B cell (primary cell): ENCODE measurements at regions not wholly inside any gene's neighbourhood (a gene's known extent, or its start where the extent isn't known, plus 50 kb on each side); places are given as distances from the start of the nearest gene placed in this dataset.

Experiments
- ATAC-seq: fragments of 200-7000 bp; cut with Tn5 transposase; one replicate; pipeline ENCODE4 v1.10.0; 2021; ENCODE audit warnings: low read depth, mild to moderate bottlenecking, moderate number of reproducible peaks, moderate library complexity
- CTCF ChIA-PET: fragments of 350-600 bp; sonication (Branson Sonifier 250); formaldehyde crosslinking; loops from one replicate; lab custom pipeline; 2021; ENCODE audit warnings: antibody characterized with exemption, inconsistent platforms; lab: Charles Lee
- POLR2A ChIA-PET: fragments of 350-600 bp; sonication (Branson Sonifier 250); formaldehyde crosslinking; loops from one replicate; lab custom pipeline; 2021; ENCODE audit warnings: antibody characterized with exemption; lab: Charles Lee
- DNase-seq: peaks from one replicate; pipeline ENCODE4 v3.0.0; 2013
- H2AFZ ChIP-seq: 2 replicates; pipeline ENCODE4 v1.6.1; 2012; ENCODE audit warnings: mild to moderate bottlenecking, low read depth, low read length; ENCODE audit not compliant: insufficient read depth, poor library complexity, severe bottlenecking
- H3K27ac ChIP-seq, 2 donors: 1 replicate in 1 of 2; 2 replicates in 1 of 2; pipeline ENCODE4 v1.5.1; 2012 to 2013; ENCODE audit warnings: low read length in 2 of 2, mild to moderate bottlenecking in 2 of 2, moderate library complexity in 1 of 2
- H3K27me3 ChIP-seq, 4 experiments: fragments of 200-600 bp in 1 of 4; sonication (generic) in 1 of 4; replicated peaks in 1 of 4; 1 replicate in 2 of 4; 2 replicates in 2 of 4; pipeline versions ENCODE4 v1.6.1 to v1.7.0; 2013 to 2016; ENCODE audit warnings: low read length in 3 of 4, mild to moderate bottlenecking in 2 of 4, mixed read lengths in 1 of 4, moderate library complexity in 1 of 4; ENCODE audit not compliant: insufficient read depth in 4 of 4, control insufficient read depth in 3 of 4; ENCODE audit errors: control extremely low read depth in 1 of 4
- H3K36me3 ChIP-seq, 2 experiments: replicated peaks in 1 of 2; 1 replicate in 1 of 2; 2 replicates in 1 of 2; pipeline versions ENCODE4 v1.6.1 to v1.7.1; 2013; ENCODE audit warnings: low read length in 1 of 2; ENCODE audit not compliant: insufficient read depth in 2 of 2, control insufficient read depth in 1 of 2; ENCODE audit errors: control extremely low read depth in 1 of 2, extremely low read depth in 1 of 2
- H3K4me1 ChIP-seq, 2 donors: fragments of 200-600 bp in 1 of 2; sonication (generic) in 1 of 2; 1 replicate in 1 of 2; 2 replicates in 1 of 2; pipeline versions ENCODE4 v1.5.1 to v1.6.1; 2013 to 2017; ENCODE audit warnings: low read length in 2 of 2; ENCODE audit not compliant: control insufficient read depth in 2 of 2, insufficient read depth in 2 of 2
- H3K4me2 ChIP-seq: replicated peaks from 2 replicates; pipeline ENCODE3; 2012; ENCODE audit warnings: mild to moderate bottlenecking, low read depth, low read length; ENCODE audit not compliant: poor library complexity, severe bottlenecking
- H3K4me3 ChIP-seq, 5 experiments: fragments of 200-600 bp in 1 of 5; sonication (generic) in 1 of 5; 1 replicate in 3 of 5; 2 replicates in 2 of 5; pipeline versions ENCODE4 v1.5.1 to v1.7.0; 2011 to 2016; ENCODE audit warnings: low read length in 4 of 5, mild to moderate bottlenecking in 4 of 5, low read depth in 2 of 5, control low read depth in 1 of 5, moderate library complexity in 1 of 5; ENCODE audit not compliant: insufficient read depth in 1 of 5; ENCODE audit errors: control extremely low read depth in 1 of 5, extremely low read depth in 1 of 5
- H3K79me2 ChIP-seq: fragments of 200-600 bp; sonication (generic); one replicate; pipeline ENCODE4 v1.6.0; 2016; ENCODE audit warnings: low read length; ENCODE audit not compliant: control insufficient read depth, insufficient read depth
- H3K9ac ChIP-seq: fragments of 200-600 bp; sonication (generic); 2 replicates; pipeline ENCODE4 v1.6.1; 2017; ENCODE audit warnings: mild to moderate bottlenecking, low read length, moderate library complexity
- H3K9me3 ChIP-seq, 3 donors: one replicate each; pipeline versions ENCODE4 v1.6.1 to v1.7.1; 2013; ENCODE audit warnings: low read length in 2 of 3; ENCODE audit not compliant: control insufficient read depth in 2 of 3, insufficient read depth in 1 of 3; ENCODE audit errors: control extremely low read depth in 1 of 3
- H4K20me1 ChIP-seq: 2 replicates; pipeline ENCODE4 v1.6.0; 2012; ENCODE audit warnings: mild to moderate bottlenecking, low read length; ENCODE audit not compliant: insufficient read depth, control insufficient read depth, poor library complexity, severe bottlenecking
- H3K27ac Mint-ChIP-seq: one replicate; pipeline ENCODE4 v1.8.0; 2021; ENCODE audit warnings: mixed read lengths
- H3K27me3 Mint-ChIP-seq: one replicate; pipeline ENCODE4 v1.8.0; 2021; ENCODE audit warnings: mixed read lengths
- H3K4me1 Mint-ChIP-seq: one replicate; pipeline ENCODE4 v1.8.0; 2021; ENCODE audit warnings: mixed read lengths
- H3K4me3 Mint-ChIP-seq: one replicate; pipeline ENCODE4 v1.8.0; 2021; ENCODE audit warnings: mixed read lengths
- H3K9me3 Mint-ChIP-seq: one replicate; pipeline ENCODE4 v1.8.0; 2022; ENCODE audit warnings: mixed read lengths; ENCODE audit not compliant: insufficient read depth
- CTCF ChIP-seq: fragments of 200-600 bp; IDR thresholded peaks from one replicate; pipeline ENCODE4 v1.8.0; 2022; ENCODE audit warnings: antibody characterized with exemption, mild to moderate bottlenecking
- EZH2 ChIP-seq: IDR thresholded peaks from 2 replicates; pipeline ENCODE4 v1.6.1; 2012; ENCODE audit warnings: borderline replicate concordance, low read depth, mild to moderate bottlenecking, moderate library complexity, low read length; ENCODE audit not compliant: insufficient read depth, poor library complexity, severe bottlenecking
- WGBS: methylation state at CpG from one replicate; pipeline ENCODE4 v1.1.5; 2013; ENCODE audit warnings: missing lambda C conversion rate; ENCODE audit not compliant: insufficient coverage; 5-methylcytosine and 5-hydroxymethylcytosine counted together
- intact Hi-C: fragments of 100-400 bp; cut with micrococcal nuclease; formaldehyde crosslinking; loops from one replicate; pipeline ENCODE4 v1.10.0; 2022

GRCh38 chr16:77500286-77500598 lies 65.4 kb upstream of the ADAMTS18 start:
- Mint-ChIP-seq H3K9me3 (peaks cover 3% of the 10 kb centered on the region), H3K4me1 (no peaks in the 10 kb centered on the region), H3K27me3 (peaks cover 5% of the 10 kb centered on the region), H3K27ac (no peak overlapping the region), H3K4me3 (no peak overlapping the region)
- Histone ChIP-seq H3K4me3 (no peak overlapping the region), H3K9ac (no peak overlapping the region), H3K36me3 (no peaks in the 10 kb centered on the region), H3K27me3 (no peaks in the 10 kb centered on the region), H3K9me3 (no peaks in the 10 kb centered on the region), H3K27ac (no peak overlapping the region), H3K79me2 (no peaks in the 10 kb centered on the region), H4K20me1 (no peaks in the 10 kb centered on the region), H3K4me1 (no peaks in the 10 kb centered on the region), H2AFZ (no peak overlapping the region), H3K4me2 (no peak overlapping the region)
- no CpG with 5 or more reads among the region's 1 CpG for WGBS
- intact Hi-C loops = no loop called here
- no peak for DNase-seq
- ChIA-PET CTCF (no interaction called here), POLR2A (no interaction called here)
- no peak for ATAC-seq
- TF ChIP-seq CTCF = no peak
- no peak for TF ChIP-seq EZH2

- ChIA-PET CTCF (no interaction called here), POLR2A (no interaction called here)
- TF ChIP-seq EZH2 (no peak), CTCF (no peak)
- no peak for ATAC-seq
- Mint-ChIP-seq H3K27ac (no peak overlapping the region), H3K9me3 (peaks cover 3% of the 10 kb centered on the region), H3K27me3 (peaks cover 5% of the 10 kb centered on the region), H3K4me3 (no peak overlapping the region), H3K4me1 (no peaks in the 10 kb centered on the region)
- DNase-seq = no peak
- 100% methylated on average over 2 of the region's 7 CpGs for WGBS
- no peak overlapping the region for H3K4me2 ChIP-seq
- no peaks in the 10 kb centered on the region for H3K27me3 ChIP-seq
- H3K4me1 ChIP-seq = no peaks in the 10 kb centered on the region
- no peak overlapping the region for H2AFZ ChIP-seq
- no peaks in the 10 kb centered on the region for H3K9me3 ChIP-seq
- H3K79me2 ChIP-seq = no peaks in the 10 kb centered on the region
- no peaks in the 10 kb centered on the region for H3K36me3 ChIP-seq
- no peak overlapping the region for H3K9ac ChIP-seq
- H3K27ac ChIP-seq = no peak overlapping the region
- H3K4me3 ChIP-seq = no peak overlapping the region
- H4K20me1 ChIP-seq = no peaks in the 10 kb centered on the region
- intact Hi-C loops = no loop called here
These were observed 66.3 kb upstream of the ADAMTS18 start for GRCh38 chr16:77500934-77501664.
